HT-29 (cell line): ENCODE measurements at regions not wholly inside any gene's neighbourhood (a gene's known extent, or its start where the extent isn't known, plus 50 kb on each side); places are given as distances from the start of the nearest gene placed in this dataset.
"Not testable (repeated sequence)": the region's sequence is repeated elsewhere in the genome, so short reads cannot be mapped to it uniquely, and the experiment has no call there.

ENCODE experiments used
- DNase-seq: peaks from one replicate; pipeline ENCODE4 v3.0.0-alpha.2; 2015; ENCODE audit warnings: low spot score

DNA sequence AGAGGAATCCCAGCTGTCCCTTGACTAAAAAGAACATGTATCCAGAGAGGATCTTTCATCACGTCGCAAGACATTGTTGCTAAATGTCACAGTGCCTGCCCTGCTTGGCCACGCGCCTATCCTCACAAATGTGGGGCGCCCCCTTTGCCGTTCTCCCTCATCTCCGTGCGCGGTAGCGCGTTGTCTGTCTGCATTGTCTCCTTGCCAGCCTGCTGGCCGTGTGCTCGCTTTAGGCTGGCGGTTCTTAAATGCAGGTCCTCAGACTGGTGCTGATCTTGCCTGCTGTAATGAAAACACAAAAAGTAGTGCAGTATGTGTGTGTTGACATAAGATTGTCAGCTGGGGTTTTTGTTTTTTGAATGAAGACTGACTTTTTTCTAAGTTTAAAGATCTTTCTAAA, 198.2 kb upstream of the RGS6 start:
- no peak for DNase-seq

DNA sequence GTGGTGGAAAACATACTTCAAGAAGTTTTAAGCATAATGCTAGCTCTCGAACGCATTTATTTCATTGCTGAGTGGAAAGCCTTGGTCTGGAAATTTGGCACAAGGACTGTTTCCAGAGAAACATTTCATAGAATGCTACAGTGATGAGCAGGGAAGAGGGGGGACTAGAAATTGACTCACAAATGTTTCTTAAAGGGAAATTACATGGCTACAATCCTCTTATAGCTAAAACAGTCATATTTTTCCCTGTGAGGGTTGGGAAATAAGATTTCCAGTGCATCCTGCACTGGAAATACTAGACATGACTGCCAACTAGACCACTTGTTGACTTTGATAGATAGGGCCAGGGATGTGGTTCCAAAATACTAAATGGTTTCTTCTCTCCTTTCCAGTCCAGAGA, 197.3 kb upstream of the RGS6 start:
- DNase-seq, result no peak

DNA sequence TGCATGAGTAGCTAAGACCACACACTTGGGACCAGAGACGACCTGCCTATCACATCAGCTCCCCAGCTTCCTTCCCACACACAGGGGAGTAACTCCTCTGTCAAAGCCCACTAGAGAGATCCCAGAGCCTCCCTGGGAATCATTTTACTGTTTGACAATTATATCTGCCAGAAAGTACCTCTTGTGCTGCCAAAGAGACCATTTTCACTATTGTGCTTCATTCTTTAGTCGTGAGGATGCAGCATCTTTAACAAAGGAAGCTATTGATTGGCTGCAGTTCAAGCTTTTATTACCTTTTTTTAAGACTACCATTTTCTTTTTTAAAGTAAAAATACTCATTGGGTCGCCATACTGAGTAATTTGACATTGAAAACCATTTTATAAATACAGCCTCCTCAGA, 194.5 kb upstream of the RGS6 start:
- DNase-seq, result no peak

DNA sequence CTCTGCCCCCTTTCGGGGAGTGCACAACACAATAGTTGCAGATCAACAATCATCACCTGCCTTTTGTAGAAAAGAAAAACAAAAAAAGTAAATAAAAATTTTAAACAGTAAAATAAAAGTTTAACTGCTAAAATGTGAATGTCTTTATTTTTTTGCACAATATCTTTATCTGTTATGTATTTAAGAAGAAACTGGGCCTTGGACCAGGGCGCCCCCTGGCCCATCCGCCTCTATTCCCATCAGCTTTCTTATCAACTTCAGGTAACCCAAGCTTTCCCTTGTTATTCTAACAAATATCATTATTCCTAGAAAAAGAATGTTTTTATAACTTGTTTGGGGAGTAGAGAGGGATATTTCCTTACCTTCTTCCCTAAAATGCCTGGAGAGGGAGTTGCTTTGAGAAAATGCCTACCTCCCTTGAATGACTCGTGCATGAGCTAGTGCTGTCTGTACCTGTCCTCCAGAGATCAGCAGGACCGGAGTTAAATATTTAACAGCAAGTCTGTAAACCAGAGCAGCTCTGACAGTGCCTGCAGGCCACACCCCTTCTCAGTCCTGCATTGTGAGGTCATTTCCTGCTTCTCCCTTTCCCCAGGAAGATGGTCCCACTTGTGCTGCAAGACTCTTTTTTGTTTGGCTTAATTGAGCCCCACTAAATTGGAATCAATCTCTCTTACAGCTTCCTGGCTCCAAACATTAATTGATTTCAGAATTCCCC, 192.8 kb upstream of the RGS6 start:
- peak; percentile 54 for DNase-seq

DNA sequence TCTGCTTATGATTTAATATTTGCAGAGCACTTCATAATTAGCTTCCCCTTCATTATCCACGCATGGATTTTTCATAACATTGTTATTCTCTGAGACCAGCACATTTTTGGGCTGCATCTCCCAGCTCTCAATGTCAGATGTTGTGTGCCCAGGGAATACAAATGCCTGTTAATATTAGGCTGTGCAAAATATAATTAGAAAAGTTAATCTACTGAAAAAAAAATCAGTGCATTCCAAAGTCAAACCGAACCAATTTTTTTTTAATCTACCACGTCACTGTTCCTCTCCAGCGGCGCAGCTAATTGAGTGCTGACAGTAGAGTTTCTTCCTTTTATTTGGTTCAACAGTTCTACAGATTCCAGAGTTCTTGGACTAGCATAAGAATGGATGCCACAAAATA, 191.0 kb upstream of the RGS6 start:
- no peak for DNase-seq

DNA sequence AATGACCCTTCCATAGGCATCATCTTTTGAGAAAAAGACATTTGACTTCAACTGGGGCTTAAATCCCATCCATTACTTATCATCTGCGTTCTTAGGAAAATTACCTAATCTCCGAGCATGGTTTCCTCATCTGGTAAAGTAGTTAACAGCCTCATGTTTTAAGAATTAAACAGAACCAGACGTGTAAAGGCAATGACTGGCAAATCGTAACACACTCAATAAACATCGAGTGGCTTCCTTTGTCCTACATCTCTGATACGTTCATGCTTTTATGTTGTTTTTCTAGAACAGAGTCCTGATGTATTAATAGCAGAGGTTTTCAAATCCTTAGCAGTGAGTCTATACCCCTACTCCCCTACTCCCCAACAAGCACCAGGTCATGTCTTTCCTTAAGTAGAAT, 189.7 kb upstream of the RGS6 start:
- no peak for DNase-seq

DNA sequence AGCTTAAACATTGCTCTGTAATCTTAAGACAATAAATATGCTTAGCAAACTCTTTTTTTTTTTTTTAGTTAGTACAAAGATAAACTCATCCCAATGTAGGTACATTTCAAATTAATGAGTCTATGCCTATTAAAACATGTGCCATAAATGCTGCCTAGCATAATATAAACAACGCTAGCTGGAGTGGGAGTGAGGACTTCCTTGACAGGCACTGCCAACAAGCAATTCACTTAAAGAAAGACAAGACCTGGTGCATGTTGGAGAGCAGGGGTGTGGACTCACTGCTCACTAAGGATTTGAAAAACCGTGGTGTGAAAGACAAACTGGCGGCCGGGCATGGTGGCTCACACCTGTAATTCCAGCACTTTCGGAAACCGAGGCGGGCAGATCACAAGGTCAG, 187.2 kb upstream of the RGS6 start:
- no peak for DNase-seq

DNA sequence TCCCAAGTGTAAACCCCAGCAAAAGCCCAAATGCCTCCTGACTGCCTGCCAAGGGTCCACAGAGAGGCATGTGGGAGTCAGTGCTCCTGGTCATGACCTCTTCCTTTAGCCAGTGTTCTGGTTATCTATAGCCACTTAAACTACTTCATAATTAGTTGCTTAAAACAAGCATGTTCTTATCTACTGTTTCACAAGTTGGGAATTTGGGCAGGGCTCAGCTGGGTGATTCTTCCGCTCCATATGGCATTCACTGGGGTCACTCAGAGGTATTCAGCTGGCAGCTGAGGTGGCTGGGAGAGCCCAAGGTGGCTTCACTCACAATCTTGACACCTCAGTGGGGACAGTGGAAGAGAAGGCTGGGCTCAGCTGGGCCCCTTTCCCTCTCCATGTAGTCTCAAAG, 184.0 kb upstream of the RGS6 start:
- no peak for DNase-seq

DNA sequence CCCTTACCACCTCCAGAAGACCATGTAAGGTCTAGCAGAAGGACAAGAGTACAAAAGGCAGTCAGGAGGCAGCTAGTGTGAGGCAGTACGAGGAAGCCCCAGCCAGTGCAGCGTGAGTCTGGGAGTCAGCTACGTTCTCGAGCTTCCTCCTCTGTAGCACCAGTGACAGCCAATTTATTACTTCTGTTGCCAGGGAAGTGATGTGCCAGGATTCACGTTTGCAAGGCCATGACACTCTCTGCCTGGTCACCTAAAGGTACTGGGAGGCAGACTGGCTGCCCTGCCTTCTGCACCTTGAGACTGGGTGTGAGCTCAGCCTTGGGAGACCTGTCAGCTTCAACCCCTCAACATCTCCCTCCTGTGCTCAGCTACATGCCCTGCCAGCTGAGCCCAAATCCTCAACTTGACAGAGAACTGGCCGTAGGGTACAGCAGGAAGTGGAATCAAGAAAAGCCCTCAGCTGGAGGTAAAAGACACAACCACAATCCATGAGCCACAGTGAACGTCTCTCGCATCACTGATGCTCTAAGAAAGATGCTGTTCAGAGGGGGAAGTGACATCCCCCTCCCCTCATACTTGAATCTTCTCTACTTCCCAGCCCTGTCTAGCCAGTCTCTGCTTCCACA, 182.5 kb upstream of the RGS6 start:
- DNase-seq, result no peak

DNA sequence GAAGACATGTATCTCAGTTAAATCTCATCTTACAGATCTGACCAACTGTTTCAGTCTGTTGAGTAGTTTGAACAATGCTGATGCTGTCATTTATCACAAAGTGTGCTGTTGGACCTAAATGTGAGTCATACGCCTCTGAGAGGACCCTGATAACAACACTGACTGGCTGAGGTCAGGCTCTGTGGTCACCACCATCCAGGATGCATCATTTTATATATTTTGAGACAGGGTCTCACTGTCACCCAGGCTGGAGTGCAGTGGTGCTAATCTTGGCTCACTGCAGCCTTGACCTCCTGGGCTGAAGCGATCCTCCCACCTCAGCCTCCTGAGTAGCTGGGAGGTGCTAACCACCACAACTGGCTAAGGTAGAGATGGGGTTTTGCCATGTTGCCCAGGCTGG, 181.0 kb upstream of the RGS6 start:
- DNase-seq, result no peak

DNA sequence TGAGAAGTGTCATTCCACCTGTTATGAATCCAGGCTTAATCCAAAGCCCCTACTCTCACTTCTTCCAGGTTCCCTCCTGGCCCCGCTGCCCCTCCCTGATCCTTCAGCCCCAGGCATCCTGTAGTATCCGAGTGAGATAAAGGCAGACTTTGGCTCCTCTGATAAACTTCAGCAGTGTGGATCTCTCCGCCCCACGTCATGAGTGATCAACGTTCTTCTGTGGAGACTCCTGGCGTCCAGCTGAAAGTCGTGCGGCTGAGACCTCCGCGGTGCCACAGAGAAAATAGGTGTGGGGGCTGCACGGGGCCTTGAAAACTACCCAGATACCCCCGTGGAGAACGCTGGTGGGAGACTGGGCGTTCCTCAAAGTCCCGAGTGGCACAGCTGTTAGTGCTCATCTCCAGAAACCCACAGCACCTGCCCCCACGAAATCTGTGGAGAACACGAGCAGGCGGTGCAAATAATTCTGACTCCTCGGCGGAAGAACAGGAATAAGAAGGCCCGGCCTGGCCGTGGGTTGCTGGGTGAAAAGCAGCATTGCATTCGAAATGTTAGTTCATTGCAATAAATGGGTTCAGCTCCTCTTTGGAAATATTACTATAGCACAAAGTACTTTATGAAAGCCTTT, 180.0 kb upstream of the RGS6 start:
- DNase-seq, result no peak

DNA sequence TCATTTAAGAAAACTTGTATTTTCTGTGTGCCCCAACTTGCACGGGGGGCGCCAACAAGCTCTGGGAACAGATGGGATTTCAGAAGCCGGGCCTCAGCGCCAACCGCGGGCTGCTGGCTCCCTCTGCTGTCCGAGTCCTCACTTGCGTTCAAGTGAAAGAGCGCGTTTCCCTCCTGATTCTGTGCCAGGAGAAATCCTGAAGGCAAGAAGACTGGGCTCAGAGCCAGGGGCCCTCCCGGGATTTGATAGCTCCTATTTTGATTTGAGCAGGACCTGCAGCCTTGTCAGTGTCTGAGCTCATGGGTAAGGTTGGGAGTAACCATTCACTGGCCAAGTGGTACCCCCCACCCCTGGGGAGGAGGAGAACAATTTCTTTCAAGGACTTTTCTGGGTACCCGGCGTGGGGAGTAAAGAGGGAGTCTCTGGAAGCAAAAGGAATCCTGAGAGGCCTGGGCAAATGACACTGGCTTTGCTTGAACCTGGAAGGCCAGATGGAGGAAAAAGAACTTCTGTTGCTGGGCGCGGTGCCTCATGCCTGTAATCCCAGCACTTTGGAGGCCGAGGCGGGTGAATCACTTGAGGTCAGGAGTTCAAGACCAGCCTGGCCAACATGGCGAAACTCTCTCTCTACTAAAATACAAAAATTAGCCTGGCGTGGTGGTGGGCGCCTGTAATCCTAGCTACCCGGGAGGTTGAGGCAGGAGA, 179.0 kb upstream of the RGS6 start:
- peak; percentile 78 for DNase-seq

DNA sequence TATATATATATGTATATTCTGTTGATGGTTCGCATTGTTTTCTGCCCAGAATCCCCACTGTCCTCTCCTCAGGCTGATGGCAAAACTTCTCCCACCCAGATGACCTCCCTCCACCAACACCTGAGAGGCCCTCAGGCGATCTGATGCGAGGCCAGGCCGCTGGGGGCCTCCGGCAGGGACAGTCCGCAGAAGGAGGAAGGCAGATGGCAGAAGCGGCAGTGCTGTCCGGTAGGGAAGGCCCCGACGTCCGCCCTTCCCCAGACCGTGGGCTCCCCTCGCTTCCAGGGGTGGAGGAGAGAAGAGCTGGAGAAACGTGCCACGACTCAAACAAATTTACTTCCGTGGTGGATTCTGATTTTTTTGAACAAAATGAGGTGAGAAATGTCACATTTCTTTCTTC, 178.3 kb upstream of the RGS6 start:
- DNase-seq, result no peak

DNA sequence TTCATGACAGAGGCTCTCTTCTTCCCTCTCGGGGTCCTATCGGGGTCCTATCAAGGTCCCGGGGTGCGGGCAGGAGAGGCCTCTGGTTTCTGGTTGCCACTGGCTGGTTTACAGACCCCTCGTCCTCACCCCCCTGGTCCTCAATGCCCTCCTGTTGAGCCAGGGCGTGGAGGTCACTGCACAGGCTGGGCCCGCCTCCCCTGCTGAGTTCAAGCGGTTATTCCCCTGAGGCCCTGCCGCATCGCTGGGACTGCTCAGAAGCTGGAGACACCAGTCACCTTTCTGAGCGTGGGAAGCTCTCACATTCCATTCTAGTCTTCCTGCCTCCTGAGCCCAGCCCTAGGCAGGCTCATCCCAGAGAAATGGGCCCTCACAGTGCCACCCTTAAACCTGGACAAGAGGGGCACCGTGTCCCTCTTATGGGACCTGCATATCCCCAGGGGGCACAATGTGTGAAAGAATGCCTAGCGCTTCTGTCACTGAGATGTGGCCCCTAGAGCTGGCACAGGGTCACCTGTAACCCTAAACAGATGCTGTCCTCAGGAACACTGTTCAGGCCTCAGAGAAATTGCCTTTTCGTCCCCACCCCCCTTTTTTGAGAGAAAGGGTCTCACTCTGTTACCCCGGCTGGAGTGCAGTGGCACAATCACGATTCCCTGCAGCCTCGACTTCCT, 177.7 kb upstream of the RGS6 start:
- DNase-seq, result no peak

DNA sequence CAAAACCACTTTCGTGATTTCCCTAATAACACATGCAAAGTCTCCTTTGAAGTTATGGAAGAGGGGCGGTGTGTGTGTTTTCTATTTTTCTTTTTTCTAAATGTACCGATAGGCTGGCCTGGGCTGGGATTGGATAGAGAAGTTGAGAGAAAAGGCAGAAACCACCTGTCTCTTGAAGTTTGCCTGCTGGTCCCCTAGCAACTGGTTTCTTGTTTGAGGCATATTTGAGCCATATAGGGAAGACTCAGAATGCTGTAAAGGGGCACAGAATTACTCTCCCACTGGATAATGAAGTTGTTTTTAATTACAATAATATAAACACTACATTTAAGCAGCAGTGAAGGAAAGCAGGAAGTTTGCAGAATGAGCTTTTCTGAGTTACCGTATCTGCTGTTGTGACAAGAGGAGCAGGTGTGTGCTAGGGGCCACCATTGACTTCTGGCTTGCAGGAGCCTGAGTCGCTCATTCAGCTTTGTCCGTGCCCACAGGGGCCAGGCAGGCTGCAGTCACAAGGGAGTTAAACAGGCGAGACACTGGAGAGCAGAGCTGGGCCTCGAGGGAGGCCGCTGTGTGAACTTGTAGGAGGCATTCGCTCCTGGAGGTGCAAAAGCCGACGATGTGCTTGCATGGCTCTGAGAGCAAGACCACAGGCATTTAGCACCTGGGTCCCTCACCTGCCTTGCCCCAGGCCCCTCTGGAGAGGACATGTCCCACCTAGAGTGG, 173.8 kb upstream of the RGS6 start:
- no peak for DNase-seq

DNA sequence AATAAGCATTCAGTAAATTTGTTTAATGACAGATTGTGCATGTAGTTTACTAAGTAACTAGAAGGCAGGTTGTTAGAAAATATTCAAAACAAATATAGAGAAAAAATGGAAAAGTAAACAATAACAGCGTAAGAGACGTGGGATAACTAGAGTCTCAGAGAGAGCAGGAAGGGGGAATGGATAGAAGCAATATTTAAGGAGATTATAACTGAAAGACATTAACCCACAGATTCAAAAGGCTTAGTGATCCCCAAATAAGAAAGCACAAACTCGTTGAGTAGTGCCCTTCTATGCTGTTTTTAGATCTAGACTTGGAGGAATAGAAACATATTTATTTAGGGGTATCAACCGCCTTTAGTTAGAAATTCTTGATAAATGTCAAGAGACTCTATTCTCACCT, 169.7 kb upstream of the RGS6 start:
- no peak for DNase-seq

DNA sequence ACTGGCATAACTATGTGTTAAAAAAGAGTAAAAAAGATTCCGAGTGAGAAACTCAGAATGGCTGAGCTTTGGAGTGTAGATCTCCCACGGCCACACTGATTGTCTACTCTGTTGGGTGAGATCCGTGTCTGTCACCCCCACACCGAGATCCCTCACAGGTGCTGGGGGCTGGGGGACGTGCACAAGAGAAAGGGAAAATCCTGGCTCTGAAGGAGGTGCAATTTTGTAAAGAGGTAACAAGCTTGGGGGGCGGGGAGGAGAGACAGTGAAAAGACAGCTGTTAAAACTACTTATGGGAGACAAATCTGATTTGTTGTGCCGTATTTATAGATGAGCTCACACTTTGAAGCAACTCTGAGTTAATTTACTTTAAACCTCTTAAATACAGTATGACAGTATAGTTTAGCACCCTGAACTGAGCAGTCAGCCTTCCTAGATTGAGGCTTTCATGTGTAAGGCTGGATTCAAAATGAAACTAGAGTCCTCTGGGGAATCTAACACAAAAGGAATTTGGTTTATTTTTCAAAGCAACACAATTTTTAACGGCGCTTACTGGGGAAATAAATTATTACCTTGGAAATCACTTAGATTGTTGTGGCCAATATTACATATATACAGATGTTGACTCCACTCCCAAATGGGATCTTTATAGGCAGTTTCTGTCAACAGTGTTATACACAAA, 167.4 kb upstream of the RGS6 start:
- no peak for DNase-seq

DNA sequence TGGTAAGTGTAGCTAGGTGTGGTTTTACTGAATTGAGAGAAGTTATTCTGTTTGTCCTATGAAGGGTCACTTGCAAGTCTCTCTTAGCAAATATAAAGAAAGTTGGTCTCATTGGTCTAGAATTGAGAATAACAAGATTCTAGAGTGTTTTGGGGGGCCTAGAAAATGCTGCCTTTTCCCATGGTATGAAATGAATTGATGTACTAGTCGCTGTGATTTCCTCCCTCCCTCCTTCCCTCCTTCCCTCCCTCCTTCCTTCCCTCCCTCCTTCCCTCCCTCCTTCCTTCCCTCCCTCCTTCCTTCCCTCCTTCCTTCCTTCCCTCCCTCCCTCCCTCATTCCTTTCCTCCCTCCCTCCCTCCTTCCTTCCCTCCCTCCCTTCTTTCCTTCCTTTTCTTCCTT, 166.7 kb upstream of the RGS6 start:
- DNase-seq, result no peak

DNA sequence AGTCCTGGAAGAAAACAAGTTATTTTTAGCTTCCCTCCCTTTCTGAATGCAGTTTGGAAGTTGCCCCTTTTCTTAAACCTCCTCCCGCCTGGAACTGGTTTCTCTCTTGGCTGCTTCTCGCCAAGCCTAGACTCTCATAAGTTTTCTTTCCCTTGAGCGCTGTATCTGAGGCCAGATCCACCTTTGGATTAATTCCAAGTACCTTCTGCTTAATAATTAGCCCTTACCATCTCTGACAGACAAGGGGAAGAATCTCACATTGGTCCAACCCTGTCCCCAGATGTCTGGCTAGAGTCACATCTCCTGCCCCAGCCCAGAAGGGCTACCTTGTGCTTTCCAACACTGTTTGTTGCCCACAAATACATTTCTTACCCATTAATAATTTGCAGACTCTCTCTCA, 161.8 kb upstream of the RGS6 start:
- no peak for DNase-seq

DNA sequence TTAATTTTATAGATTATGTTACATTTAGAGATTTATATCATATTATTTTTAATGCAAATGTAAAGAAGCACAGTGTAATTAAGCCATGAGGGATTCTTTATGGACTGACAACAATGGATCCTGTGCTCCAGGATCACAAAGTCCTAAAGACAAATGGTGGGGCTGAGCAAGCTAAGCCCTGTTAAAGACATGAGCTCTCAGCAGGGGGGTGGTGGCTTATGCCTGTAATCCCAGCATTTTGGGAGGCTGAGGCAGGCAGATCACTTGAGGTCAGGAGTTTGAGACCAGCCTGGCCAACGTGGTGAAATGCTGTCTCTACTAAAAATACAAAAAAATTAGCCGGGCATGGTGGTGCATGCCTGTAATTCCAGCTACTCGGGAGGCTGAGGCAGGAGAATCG, 160.8 kb upstream of the RGS6 start:
- not testable (repeated sequence) for DNase-seq

DNA sequence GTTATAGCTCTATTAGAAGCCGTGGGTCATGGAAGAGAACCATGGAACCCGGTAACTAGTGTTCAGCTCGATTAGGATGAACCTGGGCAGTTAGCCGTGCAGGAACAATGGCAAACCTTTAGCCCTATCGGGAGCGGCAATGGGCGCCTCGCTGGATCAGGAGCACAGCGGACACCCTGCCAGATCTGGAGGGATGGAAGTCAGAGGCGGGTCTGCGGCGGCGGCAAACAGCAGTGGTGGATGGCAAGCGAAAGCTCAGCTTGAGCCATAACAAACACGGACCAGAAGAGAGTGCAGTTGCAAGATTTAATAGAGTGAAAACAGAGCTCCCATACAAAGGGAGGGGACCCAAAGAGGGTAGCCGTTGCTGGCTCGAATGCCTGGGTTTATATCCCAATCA, 160.2 kb upstream of the RGS6 start:
- not testable (repeated sequence) for DNase-seq
